ENCODE measurements at regions not wholly inside any gene's neighbourhood (a gene's known extent, or its start where the extent isn't known, plus 50 kb on each side); places are given as distances from the start of the nearest gene placed in this dataset.

DNA sequence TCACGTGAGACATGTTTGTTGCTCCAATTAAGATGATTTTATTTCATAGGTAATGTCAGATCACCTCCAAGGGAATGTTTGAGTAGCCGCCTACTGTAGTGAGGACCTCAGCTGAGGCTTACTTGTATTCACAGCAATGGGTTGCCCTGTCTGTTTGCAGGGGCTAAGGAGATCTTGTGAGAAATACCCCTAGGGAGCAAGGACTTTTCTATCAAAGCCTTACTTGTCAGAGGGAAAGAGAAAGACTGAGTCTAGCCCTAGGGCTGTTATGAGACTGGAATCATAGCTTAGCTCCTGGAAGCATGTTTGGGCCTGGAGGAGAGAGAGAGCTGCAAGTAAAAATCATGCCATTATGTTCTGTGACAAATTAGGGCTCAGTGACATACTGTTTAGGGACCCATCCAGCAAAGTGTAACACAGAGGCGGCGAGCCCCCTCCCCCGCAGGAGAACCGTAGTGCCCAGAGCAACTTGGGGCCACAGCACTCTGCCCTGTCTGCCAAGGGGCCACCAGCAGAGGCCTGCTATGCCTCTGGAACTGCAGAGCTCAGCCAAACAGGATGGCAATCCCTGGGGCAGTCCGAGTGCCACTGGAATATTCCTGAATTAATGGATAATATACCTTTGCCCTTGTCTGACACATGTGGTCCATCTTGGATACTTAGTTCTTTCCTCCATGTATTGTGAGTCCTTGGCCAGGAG lies 178.8 kb downstream of the DACT1 start:
- Histone ChIP-seq H3K27me3 (no peaks in the 10 kb centered on the region), H3K4me3 (no peak overlapping the region), H3K9me3 (no peaks in the 10 kb centered on the region), H3K27ac (no peak overlapping the region), H3K36me3 (no peaks in the 10 kb centered on the region), H3K4me1 (peaks cover 6% of the 10 kb centered on the region)
- DNase-seq (ENCODE audit: extremely low spot score in 2 of 2) = no peak
- intact Hi-C loops (cut with DNase I) = no loop called here
- TF ChIP-seq POLR2A (IDR thresholded peaks at IDR 0.05) (no peak), POLR2AphosphoS5 (IDR thresholded peaks at IDR 0.05; ENCODE audit: insufficient read depth in 1 of 2, low read depth in 1 of 2) (no peak)
- TF ChIP-seq, protein P1, sequence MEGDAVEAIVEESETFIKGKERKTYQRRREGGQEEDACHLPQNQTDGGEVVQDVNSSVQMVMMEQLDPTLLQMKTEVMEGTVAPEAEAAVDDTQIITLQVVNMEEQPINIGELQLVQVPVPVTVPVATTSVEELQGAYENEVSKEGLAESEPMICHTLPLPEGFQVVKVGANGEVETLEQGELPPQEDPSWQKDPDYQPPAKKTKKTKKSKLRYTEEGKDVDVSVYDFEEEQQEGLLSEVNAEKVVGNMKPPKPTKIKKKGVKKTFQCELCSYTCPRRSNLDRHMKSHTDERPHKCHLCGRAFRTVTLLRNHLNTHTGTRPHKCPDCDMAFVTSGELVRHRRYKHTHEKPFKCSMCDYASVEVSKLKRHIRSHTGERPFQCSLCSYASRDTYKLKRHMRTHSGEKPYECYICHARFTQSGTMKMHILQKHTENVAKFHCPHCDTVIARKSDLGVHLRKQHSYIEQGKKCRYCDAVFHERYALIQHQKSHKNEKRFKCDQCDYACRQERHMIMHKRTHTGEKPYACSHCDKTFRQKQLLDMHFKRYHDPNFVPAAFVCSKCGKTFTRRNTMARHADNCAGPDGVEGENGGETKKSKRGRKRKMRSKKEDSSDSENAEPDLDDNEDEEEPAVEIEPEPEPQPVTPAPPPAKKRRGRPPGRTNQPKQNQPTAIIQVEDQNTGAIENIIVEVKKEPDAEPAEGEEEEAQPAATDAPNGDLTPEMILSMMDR (IDR thresholded peaks at IDR 0.05) = no peak

DNA sequence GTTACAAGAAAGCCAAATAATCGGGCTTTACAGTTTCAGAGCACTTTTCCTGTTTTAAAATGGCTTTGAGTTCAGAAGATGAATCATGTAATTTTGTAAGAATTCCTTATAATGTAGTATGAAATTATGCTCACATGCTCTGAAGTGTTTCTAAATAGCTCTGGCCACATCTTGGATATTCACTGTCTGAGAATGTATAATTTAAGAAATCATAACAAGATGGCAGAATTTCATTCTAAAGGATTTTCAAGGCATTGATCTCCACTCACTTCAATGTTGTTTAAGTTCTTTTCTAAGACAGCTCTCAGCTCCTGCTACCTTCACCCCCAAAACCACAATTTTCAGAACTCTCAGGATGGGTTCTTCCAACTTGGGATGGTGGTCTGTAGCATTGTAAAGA lies 180.1 kb downstream of the DACT1 start:
- no peak overlapping the region for H3K4me3 ChIP-seq
- H3K27ac ChIP-seq = no peak overlapping the region
- no peaks in the 10 kb centered on the region for H3K36me3 ChIP-seq
- H3K27me3 ChIP-seq = no peaks in the 10 kb centered on the region
- intact Hi-C loops (cut with DNase I) = no loop called here
- TF ChIP-seq POLR2A (IDR thresholded peaks at IDR 0.05) (no peak), POLR2AphosphoS5 (IDR thresholded peaks at IDR 0.05; ENCODE audit: insufficient read depth in 1 of 2, low read depth in 1 of 2) (no peak)
- TF ChIP-seq, protein P1 (IDR thresholded peaks at IDR 0.05) = no peak
- peaks cover 6% of the 10 kb centered on the region for H3K4me1 ChIP-seq
- no peaks in the 10 kb centered on the region for H3K9me3 ChIP-seq
- no peak for DNase-seq (ENCODE audit: extremely low spot score in 2 of 2)

DNA sequence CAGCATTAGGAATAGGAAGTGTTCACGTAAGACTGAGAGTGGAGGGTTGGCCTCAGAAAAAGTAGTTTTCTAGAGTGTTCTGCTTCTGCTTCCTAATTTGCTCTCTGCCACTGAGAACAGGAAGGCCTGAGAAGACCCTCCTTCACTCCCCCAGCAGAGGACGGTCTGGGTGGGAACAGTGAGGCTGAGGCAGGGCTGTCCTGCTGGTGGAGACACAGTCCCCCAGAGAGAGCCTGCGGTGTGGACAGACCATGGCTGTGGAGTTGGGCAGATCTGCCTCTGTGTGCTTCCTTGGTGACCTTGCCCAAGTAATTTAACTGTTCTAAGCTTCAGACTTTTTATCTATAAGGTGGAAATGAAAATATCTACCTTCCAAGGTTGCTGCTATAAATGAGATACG lies 182.3 kb downstream of the DACT1 start:
- H3K27ac ChIP-seq = no peak overlapping the region
- no peak overlapping the region for H3K4me3 ChIP-seq
- no peak for DNase-seq (ENCODE audit: extremely low spot score in 2 of 2)
- intact Hi-C loops (cut with DNase I) = no loop called here
- H3K9me3 ChIP-seq = no peaks in the 10 kb centered on the region
- no peaks in the 10 kb centered on the region for H3K36me3 ChIP-seq
- peaks cover 6% of the 10 kb centered on the region for H3K4me1 ChIP-seq
- TF ChIP-seq POLR2AphosphoS5 (IDR thresholded peaks at IDR 0.05; ENCODE audit: insufficient read depth in 1 of 2, low read depth in 1 of 2) = no peak
- H3K27me3 ChIP-seq = no peaks in the 10 kb centered on the region

DNA sequence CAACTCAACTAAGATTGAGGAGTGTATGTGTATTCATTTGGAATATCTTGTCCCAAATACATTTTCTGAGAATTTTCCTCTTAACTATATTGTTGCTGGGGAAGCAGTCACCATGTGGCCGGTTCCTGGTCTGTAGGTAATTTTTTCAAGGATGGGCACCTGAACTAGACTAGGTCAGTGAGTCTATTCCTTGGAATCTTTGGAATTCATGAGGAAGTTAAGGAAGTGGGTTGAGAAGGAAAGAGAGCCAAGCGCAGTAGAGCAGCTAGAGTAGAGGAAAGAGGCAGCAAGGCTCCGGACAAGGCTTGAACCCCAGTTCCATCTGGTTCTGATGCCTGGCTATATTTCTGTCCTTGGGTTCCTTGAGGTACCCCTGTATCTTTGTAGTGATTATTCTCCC lies 183.7 kb downstream of the DACT1 start:
- Histone ChIP-seq H3K27me3 (no peaks in the 10 kb centered on the region), H3K4me3 (no peak overlapping the region), H3K4me1 (no peaks in the 10 kb centered on the region), H3K9me3 (no peaks in the 10 kb centered on the region), H3K27ac (no peak overlapping the region), H3K36me3 (no peaks in the 10 kb centered on the region)
- intact Hi-C loops (cut with DNase I) = no loop called here
- DNase-seq (ENCODE audit: extremely low spot score in 2 of 2) = no peak
- TF ChIP-seq POLR2A (IDR thresholded peaks at IDR 0.05) (no peak), POLR2AphosphoS5 (IDR thresholded peaks at IDR 0.05; ENCODE audit: insufficient read depth in 1 of 2, low read depth in 1 of 2) (no peak)
- TF ChIP-seq, protein P1 (IDR thresholded peaks at IDR 0.05) = no peak

DNA sequence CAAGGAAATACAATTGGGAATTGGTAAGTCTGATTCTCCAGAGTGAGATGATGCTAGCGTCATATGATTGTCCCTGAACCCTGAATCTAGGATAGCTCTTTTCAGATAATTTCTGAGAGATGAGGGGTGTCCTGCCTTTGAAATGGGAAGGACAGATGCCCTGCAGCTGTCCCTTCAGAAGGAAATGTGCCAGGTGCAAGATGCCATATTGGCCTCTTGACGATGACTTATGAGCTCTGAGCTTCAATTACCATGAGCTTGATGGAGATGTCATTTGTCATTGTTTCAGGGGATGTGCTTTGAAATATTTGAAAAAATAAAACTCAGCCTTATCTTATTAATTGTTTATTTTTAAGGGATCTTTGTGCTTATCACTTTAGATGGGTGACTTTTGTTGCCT lies 185.1 kb downstream of the DACT1 start:
- H3K4me1 ChIP-seq = no peaks in the 10 kb centered on the region
- DNase-seq (ENCODE audit: extremely low spot score in 2 of 2) = no peak
- H3K9me3 ChIP-seq = no peaks in the 10 kb centered on the region
- no peaks in the 10 kb centered on the region for H3K27me3 ChIP-seq
- H3K27ac ChIP-seq = no peak overlapping the region
- intact Hi-C loops (cut with DNase I) = no loop called here
- H3K4me3 ChIP-seq = no peak overlapping the region
- no peak for TF ChIP-seq POLR2A (IDR thresholded peaks at IDR 0.05)
- no peak for TF ChIP-seq POLR2AphosphoS5 (IDR thresholded peaks at IDR 0.05; ENCODE audit: insufficient read depth in 1 of 2, low read depth in 1 of 2)
- TF ChIP-seq, protein P1 (IDR thresholded peaks at IDR 0.05) = no peak
- H3K36me3 ChIP-seq = no peaks in the 10 kb centered on the region

Measured in vagina (tissue), 2 donors.